ENCODE measurements at regions not wholly inside any gene's neighbourhood (a gene's known extent, or its start where the extent isn't known, plus 50 kb on each side); places are given as distances from the start of the nearest gene placed in this dataset.

DNA sequence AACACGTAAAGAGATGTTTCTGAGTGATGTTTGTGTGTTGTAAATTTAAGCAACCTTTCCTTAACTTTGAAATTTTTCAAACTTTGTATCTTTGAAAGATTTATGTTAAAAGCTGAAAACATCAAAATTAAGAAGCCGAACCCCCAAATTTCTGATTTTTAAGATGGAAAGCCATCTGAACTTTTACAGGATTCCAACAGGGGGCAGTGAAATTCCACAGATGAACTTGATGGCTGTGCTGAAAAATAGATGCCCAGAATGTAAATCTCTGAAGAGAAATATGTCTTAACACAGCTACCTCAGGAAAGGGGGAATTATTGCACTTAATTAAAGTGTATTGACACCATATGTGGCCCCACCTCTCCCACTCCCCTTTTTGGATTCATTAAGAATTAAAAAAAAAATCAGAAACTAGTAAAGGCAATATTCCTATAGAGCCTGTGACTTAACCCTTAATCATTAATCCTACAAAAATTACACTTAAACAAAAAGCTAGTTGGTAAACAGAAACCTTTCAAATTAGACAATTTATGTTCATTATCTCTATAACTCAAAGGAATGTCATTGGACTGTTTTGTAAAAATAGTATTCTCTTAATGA is 597.9 kb downstream of the KCNJ2 start:
- TF ChIP-seq, protein P1, sequence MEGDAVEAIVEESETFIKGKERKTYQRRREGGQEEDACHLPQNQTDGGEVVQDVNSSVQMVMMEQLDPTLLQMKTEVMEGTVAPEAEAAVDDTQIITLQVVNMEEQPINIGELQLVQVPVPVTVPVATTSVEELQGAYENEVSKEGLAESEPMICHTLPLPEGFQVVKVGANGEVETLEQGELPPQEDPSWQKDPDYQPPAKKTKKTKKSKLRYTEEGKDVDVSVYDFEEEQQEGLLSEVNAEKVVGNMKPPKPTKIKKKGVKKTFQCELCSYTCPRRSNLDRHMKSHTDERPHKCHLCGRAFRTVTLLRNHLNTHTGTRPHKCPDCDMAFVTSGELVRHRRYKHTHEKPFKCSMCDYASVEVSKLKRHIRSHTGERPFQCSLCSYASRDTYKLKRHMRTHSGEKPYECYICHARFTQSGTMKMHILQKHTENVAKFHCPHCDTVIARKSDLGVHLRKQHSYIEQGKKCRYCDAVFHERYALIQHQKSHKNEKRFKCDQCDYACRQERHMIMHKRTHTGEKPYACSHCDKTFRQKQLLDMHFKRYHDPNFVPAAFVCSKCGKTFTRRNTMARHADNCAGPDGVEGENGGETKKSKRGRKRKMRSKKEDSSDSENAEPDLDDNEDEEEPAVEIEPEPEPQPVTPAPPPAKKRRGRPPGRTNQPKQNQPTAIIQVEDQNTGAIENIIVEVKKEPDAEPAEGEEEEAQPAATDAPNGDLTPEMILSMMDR (IDR thresholded peaks at IDR 0.05; ENCODE audit: extremely low read depth in 1 of 2, insufficient read depth in 1 of 2, low read depth in 1 of 2, low read length in 2 of 2), result peak; percentile 17 to 23
- no peak for TF ChIP-seq JUN (IDR thresholded peaks at IDR 0.05; ENCODE audit: borderline replicate concordance, insufficient read depth, insufficient read length, low read depth)
- TF ChIP-seq EZH2 (IDR thresholded peaks at IDR 0.05; ENCODE audit: borderline replicate concordance, low read depth, low read length, severe bottlenecking), result no peak
- no peak for TF ChIP-seq POLR2A (IDR thresholded peaks at IDR 0.05; ENCODE audit: low read depth, low read length)
- TF ChIP-seq, protein P2, sequence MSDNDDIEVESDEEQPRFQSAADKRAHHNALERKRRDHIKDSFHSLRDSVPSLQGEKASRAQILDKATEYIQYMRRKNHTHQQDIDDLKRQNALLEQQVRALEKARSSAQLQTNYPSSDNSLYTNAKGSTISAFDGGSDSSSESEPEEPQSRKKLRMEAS (IDR thresholded peaks at IDR 0.05; ENCODE audit: insufficient read depth, insufficient read length), result no peak
- TF ChIP-seq POLR2AphosphoS5 (IDR thresholded peaks at IDR 0.05; ENCODE audit: insufficient read depth, low read depth, low read length), result no peak
- no peak for TF ChIP-seq MYC (IDR thresholded peaks at IDR 0.05; ENCODE audit: low read depth, low read length)

Measured in endothelial cell of umbilical vein (primary cell).